ENCODE measurements at regions not wholly inside any gene's neighbourhood (a gene's known extent, or its start where the extent isn't known, plus 50 kb on each side); places are given as distances from the start of the nearest gene placed in this dataset.

- Histone ChIP-seq H3K27me3 (ENCODE audit: control insufficient read depth in 2 of 2, insufficient read depth in 2 of 2, low read length in 2 of 2) (no peaks in the 10 kb centered on the region), H3K4me3 (replicated peaks in 1 of 3; ENCODE audit: low read depth in 2 of 3, low read length in 3 of 3) (no peak overlapping the region), H3K9ac (ENCODE audit: insufficient read depth, low read length, poor library complexity, severe bottlenecking) (no peak overlapping the region), H3K36me3 (replicated peaks in 1 of 2; ENCODE audit: control insufficient read depth in 1 of 2, insufficient read depth in 2 of 2, low read length in 2 of 2) (no peaks in the 10 kb centered on the region), H3K79me2 (ENCODE audit: insufficient read depth, low read length) (no peaks in the 10 kb centered on the region), H3K4me2 (replicated peaks; ENCODE audit: extremely low read depth, low read length, poor library complexity, severe bottlenecking) (no peak overlapping the region), H3K9me3 (replicated peaks in 1 of 2; ENCODE audit: control insufficient read depth in 1 of 2, insufficient read depth in 1 of 2, low read length in 2 of 2) (peaks cover 1 to 3% of the 10 kb centered on the region in 2 donors), H3K27ac (ENCODE audit: low read depth in 1 of 2, low read length in 2 of 2) (no peak overlapping the region), H2AFZ (ENCODE audit: insufficient read depth, low read depth, low read length, poor library complexity, severe bottlenecking) (no peak overlapping the region), H4K20me1 (ENCODE audit: insufficient read depth, low read length) (no peaks in the 10 kb centered on the region), H3K4me1 (ENCODE audit: control insufficient read depth in 1 of 2, insufficient read depth in 2 of 2, low read length in 2 of 2) (peaks cover 0 to 4% of the 10 kb centered on the region in 2 donors)
- H3K27ac Mint-ChIP-seq, result no peak overlapping the region
- WGBS (ENCODE audit: insufficient coverage), result 89% methylated on average over 17 of the region's 17 CpGs
- intact Hi-C loops (cut with micrococcal nuclease), result loop anchor here (5.0 kb wide), 1 partner anchor 193 kb away; the partner anchor contains the start of gene GSE1 (in 2 of the 2)
- DNase-seq, result no peak
- H3K4me3 Mint-ChIP-seq, result no peak overlapping the region
- H3K27me3 Mint-ChIP-seq (ENCODE audit: low read depth in 3 of 3), result peaks cover 3 to 17% (median 4%) of the 10 kb centered on the region in 3 donors
- peaks cover 7% of the 10 kb centered on the region for H3K4me1 Mint-ChIP-seq
- no peaks in the 10 kb centered on the region for H3K36me3 Mint-ChIP-seq
- H3K9me3 Mint-ChIP-seq, result peaks cover under 1 to 6% (median 4%) of the 10 kb centered on the region in 7 donors
- no peak for TF ChIP-seq CTCF (IDR thresholded peaks at IDR 0.05)
Measured at GRCh38 chr16:85418978-85419491, 194.1 kb upstream of the GSE1 start.

- no peak overlapping the region for H3K4me3 Mint-ChIP-seq
- no peaks in the 10 kb centered on the region for H3K36me3 ChIP-seq (replicated peaks in 1 of 2; ENCODE audit: control insufficient read depth in 1 of 2, insufficient read depth in 2 of 2, low read length in 2 of 2)
- H3K27me3 Mint-ChIP-seq (ENCODE audit: low read depth in 3 of 3), result peaks cover 4 to 17% (median 7%) of the 10 kb centered on the region in 3 donors
- H3K27ac ChIP-seq (ENCODE audit: low read depth in 1 of 2, low read length in 2 of 2), result no peak overlapping the region
- H2AFZ ChIP-seq (ENCODE audit: insufficient read depth, low read depth, low read length, poor library complexity, severe bottlenecking), result no peak overlapping the region
- no peaks in the 10 kb centered on the region for H3K27me3 ChIP-seq (ENCODE audit: control insufficient read depth in 2 of 2, insufficient read depth in 2 of 2, low read length in 2 of 2)
- peaks cover 7% of the 10 kb centered on the region for H3K4me1 Mint-ChIP-seq
- H3K4me2 ChIP-seq (replicated peaks; ENCODE audit: extremely low read depth, low read length, poor library complexity, severe bottlenecking), result no peak overlapping the region
- TF ChIP-seq CTCF (IDR thresholded peaks at IDR 0.05), result no peak
- no peaks in the 10 kb centered on the region for H3K9me3 ChIP-seq (replicated peaks in 1 of 2; ENCODE audit: control insufficient read depth in 1 of 2, insufficient read depth in 1 of 2, low read length in 2 of 2)
- 95% methylated on average over 17 of the region's 21 CpGs for WGBS (ENCODE audit: insufficient coverage)
- H3K79me2 ChIP-seq (ENCODE audit: insufficient read depth, low read length), result no peaks in the 10 kb centered on the region
- DNase-seq, result no peak
- no peaks in the 10 kb centered on the region for H3K36me3 Mint-ChIP-seq
- intact Hi-C loops (cut with micrococcal nuclease), result loop anchor here (2.0 to 5.0 kb wide), 3 partner anchors 135 to 193 kb away; partner anchors contain the start of gene GSE1 (in 2 of the 2)
- no peak overlapping the region for H3K4me3 ChIP-seq (replicated peaks in 1 of 3; ENCODE audit: low read depth in 2 of 3, low read length in 3 of 3)
- H3K9ac ChIP-seq (ENCODE audit: insufficient read depth, low read length, poor library complexity, severe bottlenecking), result no peak overlapping the region
- H3K9me3 Mint-ChIP-seq, result peaks cover 0 to 2% (median 0%) of the 10 kb centered on the region in 7 donors
- no peak overlapping the region for H3K27ac Mint-ChIP-seq
- H3K4me1 ChIP-seq (ENCODE audit: control insufficient read depth in 1 of 2, insufficient read depth in 2 of 2, low read length in 2 of 2), result peaks cover 0 to 4% of the 10 kb centered on the region in 2 donors
- H4K20me1 ChIP-seq (ENCODE audit: insufficient read depth, low read length), result no peaks in the 10 kb centered on the region
Measured at GRCh38 chr16:85419503-85420408, 193.4 kb upstream of the GSE1 start.

Measured in CD14-positive monocyte (primary cell).